Cardiac fibroblast (primary cell): ENCODE measurements at regions not wholly inside any gene's neighbourhood (a gene's known extent, or its start where the extent isn't known, plus 50 kb on each side); places are given as distances from the start of the nearest gene placed in this dataset.
A peak's percentile ranks its signal among the peaks of the same experiment; 100 is the strongest.

Experiments
- DNase-seq, 2 donors: peaks; one replicate each; pipeline versions ENCODE4 v3.0.0 to v3.0.0-alpha.2; 2010; ENCODE audit warnings: low read depth in 2 of 2
- H3K4me3 ChIP-seq, 2 donors: replicated peaks in 1 of 2; 1 replicate in 1 of 2; 2 replicates in 1 of 2; pipeline ENCODE4 v1.5.1; 2011; ENCODE audit warnings: low read depth in 2 of 2, low read length in 2 of 2, mild to moderate bottlenecking in 2 of 2, moderate library complexity in 1 of 2
- TF ChIP-seq, protein P1 (sequence below): IDR thresholded peaks from one replicate; pipeline ENCODE4 v1.5.1; 2011; ENCODE audit warnings: low read depth, mild to moderate bottlenecking, low read length, inconsistent platforms

DNA sequence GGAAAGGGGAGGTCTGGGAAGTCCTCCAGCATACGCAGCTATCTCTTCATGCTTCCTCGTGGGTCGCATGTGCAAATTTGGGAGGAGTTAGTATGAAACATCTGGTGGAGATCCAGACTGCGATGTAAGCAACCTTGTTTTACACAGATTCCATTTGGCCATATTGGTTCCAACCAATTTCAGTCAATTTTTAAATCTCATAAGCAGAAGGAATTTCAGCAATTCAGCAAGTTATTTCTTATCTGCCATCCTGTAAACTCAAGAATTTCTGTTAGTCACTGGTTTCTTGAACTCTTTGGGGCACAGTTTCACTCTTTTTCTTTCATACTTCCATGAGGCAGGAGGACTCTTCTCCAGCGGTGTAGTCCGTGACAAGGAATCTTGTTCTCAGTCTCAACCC lies 130.4 kb upstream of the CLINT1 start:
- no peak overlapping the region for H3K4me3 ChIP-seq
- peak in 1 of 2 donors; percentile 12 for DNase-seq
- TF ChIP-seq, protein P1, sequence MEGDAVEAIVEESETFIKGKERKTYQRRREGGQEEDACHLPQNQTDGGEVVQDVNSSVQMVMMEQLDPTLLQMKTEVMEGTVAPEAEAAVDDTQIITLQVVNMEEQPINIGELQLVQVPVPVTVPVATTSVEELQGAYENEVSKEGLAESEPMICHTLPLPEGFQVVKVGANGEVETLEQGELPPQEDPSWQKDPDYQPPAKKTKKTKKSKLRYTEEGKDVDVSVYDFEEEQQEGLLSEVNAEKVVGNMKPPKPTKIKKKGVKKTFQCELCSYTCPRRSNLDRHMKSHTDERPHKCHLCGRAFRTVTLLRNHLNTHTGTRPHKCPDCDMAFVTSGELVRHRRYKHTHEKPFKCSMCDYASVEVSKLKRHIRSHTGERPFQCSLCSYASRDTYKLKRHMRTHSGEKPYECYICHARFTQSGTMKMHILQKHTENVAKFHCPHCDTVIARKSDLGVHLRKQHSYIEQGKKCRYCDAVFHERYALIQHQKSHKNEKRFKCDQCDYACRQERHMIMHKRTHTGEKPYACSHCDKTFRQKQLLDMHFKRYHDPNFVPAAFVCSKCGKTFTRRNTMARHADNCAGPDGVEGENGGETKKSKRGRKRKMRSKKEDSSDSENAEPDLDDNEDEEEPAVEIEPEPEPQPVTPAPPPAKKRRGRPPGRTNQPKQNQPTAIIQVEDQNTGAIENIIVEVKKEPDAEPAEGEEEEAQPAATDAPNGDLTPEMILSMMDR = no peak

DNA sequence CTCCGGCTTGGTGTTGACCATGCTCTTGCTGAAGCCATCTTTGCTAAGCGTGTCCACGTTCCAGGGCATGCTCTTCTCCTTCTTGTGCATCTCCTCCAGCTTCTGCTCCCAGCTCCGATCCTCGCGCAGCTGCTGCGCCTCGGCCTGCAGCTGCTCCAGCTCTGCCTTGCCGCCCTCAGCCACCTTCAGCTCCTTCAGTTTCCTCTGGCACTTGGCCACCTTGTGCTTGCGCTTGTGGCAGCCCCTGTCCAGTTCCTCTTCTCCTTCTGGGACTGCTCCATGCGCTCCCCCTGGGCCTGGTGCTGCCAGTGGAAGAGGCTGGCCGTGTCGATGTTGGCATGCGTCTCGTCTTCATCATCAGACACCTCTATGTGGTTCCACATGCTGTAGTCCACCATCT lies 128.3 kb upstream of the CLINT1 start:
- TF ChIP-seq, protein P1 = no peak
- no peak for DNase-seq
- H3K4me3 ChIP-seq = no peak overlapping the region

DNA sequence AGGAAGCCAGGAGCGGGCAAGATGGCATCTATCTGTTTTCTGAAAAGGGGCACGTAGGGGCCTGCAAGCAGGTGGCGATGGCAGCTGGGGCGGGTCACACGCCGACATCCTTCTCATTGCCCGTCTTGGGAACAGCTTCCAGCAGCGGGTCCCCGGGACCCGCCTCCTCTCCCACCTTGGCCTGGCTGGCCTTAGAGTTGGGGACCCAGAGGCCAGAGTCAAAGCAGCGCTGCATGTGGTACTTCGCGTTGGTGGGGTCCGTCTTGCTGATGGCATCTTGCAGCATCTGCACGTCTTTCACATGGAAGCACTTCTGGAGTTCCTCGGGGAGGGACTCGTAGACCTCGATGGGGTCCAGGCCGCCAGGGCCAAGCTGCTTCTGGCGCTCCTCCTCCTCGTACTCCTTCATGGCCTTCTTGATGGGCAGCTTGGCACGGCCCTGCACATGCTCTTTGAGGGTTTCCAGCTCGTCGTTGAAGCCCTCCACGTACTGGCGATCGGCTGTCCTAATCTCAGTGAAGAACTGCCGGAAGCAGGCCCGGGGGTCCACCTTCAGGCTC lies 127.6 kb upstream of the CLINT1 start:
- H3K4me3 ChIP-seq = no peak overlapping the region
- TF ChIP-seq, protein P1 = no peak
- DNase-seq = no peak

DNA sequence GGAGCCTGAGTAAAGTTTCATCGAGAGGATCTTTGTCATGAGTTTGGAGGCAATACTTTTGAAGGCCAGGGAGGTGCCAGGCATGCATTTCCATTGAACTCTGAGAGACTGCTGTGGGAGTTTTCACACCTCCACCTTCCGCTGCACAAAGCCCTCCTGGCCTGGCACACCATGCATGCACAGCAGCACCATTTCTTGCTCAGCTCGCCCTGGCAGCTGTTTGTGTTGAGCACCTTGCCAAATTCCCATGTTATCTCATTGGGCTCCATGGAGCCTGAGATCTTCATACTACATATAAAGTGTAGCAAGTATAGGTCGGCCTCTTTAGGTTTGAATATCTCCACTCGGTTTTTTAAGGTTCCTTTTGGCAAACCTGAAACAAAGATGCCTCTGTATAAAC lies 125.7 kb upstream of the CLINT1 start:
- TF ChIP-seq, protein P1 = no peak
- DNase-seq = no peak
- no peak overlapping the region for H3K4me3 ChIP-seq

DNA sequence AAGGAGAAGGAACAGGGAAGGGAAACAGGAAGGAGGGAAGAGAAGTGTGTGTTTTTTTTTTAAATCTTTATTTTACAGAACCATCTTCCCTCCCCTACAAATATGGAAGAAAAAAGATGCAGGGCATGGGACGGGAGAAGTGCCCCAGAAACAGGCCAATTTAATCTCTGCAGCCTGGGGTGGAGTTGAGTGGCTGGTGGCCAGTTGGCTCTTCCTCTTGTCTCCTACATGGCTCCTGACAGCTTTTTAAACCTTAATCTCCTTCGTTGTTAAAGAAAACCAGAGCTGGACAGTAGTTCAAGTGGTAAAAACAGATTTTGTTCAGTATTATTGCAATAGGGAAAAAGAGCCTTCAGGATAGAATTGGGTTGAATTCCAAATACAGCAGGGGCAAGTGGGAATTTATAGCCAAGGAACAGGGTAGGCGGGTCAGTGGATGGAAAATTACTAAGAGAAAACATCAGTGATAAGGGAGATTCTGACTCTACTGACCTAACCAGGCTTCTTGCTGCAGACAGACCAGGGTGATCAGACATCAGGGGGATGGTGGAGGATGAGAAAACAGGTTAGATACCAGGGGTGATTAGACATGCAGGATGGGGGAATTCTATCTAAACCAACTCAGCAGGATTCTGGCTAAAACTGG lies 125.1 kb upstream of the CLINT1 start:
- DNase-seq = no peak
- no peak overlapping the region for H3K4me3 ChIP-seq
- TF ChIP-seq, protein P1 = no peak

DNA sequence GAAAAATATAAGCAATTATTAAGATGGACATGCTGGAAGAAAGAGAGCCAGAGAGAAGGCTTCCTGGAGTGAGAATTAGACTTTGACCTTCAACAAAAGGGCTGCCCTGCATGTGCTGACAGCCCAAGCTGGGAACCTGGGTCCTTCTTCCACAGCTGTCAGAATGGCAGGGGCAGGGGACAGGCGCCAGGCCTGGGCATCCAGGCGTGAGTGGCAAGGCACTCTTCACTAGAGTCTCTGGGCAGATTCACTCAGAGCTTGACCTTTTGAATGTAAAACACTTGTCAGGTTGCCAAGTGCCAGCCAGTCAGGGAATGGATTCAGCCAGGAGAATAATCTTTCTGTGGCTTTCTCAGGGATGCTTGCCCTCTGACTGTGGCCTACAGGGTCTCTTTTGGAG lies 119.1 kb upstream of the CLINT1 start:
- no peak overlapping the region for H3K4me3 ChIP-seq
- TF ChIP-seq, protein P1 = no peak
- no peak for DNase-seq

DNA sequence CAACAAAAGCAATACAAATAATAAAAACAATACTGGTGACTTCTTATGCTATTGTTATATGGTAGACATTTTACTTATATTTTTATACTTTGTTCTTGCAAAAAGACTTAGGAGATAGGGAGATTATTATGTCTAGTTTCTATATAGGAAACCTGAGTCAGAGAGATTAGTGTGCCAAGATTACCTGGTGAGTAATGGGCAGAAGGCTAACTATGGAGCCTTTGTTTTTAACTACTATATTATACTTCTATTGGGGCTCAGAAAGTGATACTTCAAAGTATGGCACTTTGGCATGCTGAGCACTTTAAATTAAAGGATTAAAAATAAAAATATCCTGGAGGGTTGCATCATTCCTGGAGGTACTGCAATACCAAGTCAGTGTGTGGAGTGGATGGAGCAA lies 117.5 kb upstream of the CLINT1 start:
- DNase-seq = no peak
- TF ChIP-seq, protein P1 = no peak
- no peak overlapping the region for H3K4me3 ChIP-seq
